NCI-H2029 treated with DMSO at 0.1 percent for 48 hours (cell line): ENCODE measurements at regions not wholly inside any gene's neighbourhood (a gene's known extent, or its start where the extent isn't known, plus 50 kb on each side); places are given as distances from the start of the nearest gene placed in this dataset.

Source experiments
- DNase-seq: peaks from one replicate; lab custom pipeline; 2025; lab: John Stamatoyannopoulos, UW

DNA sequence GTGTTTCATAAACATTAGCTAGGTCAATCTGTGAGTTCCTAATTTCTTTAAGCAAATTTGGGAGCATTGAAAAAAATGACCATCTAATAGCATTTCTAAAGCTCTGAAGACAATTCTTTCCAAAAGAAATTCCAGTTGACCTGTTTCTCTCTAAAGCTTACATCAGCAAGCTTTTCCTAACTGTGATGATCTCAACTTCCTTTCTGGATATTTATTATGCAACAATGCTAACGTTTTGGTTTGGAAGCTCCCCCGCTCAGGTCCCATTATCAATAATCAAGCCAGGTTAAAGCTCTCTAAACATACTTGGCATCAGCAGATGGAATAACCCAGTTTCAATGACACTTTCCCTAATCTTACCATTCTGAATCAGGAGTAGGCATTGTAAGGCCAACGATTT is 196.3 kb upstream of the TANK start:
- no peak for DNase-seq

DNA sequence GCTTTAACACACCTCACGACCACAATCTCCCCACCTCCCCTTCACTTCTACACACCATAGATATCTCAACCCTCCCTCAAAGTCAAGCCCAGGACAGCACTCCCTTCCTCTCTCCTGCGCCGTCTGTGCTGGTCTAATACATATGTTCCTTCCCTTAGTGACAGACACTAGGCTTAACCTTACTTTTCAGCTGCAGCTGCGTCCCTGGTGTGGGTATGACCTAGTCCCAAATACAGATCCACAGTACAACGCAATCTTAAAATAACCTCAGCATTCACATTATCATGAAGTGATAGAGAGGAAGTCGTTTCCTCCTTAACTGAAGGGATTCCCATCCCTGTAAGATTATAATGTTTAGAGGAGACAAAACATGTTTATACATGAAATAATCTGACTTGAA is 192.7 kb upstream of the TANK start:
- DNase-seq = no peak

DNA sequence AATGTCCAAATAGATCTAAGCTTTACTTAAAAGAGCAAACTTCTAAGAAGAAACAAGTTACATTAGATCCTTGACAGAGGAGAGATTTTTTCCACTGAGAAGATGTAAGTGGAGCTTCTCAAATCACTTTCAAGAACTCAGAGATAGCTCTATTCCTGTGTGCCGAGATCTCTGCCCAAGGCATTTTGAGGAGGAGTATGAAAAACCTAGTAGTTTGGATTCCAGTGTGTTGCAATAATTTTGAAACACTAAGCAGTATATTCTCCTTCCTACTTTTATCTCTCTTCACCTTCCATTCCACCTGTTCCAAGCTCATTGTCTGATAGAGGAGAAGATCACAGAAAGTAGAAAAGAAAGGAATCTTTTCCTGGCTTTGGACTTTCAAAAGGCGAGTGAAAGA is 192.0 kb upstream of the TANK start:
- DNase-seq = no peak

DNA sequence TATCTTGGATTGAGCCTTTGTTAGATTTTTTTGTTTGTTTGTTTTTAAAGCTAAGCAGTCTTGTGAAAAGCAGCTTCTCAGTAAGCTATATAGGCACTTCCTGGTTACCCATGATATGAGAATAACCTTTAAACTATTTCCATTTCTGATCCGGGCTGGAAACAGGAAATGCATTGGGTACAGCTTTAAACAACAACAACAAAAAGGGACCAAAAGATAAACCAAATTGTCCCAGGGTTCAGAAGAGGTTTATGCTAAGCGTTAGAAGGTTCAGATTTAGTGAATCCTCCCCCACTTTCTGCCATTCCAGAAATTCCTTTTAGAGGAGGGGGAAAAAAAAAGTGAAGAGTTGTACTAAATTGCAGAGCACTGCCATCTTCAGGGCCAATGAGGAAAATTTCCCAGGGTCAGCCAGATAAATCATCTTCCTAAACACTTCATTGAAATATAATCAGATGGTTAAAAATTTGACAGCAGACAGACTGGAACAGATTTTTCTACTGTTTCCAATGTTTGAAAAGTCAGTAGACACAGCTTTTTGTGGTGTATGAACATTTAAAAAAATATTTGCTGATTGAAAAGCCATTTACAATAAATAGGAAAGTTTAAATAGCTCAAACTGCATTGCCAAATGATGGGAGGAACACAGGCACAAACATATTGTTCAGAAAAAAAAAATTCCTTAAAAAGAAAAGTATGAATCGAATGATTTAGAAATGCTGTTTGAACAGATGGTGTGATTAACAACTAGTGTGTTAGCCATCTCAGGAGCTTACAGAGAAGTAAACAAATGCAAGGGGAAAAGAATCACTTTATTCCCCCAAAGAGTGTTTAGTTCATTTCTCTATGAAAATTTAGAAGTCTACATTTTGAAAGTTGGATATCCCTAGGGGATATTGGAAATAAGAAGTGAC is 189.9 kb upstream of the TANK start:
- DNase-seq = peak; percentile 70

DNA sequence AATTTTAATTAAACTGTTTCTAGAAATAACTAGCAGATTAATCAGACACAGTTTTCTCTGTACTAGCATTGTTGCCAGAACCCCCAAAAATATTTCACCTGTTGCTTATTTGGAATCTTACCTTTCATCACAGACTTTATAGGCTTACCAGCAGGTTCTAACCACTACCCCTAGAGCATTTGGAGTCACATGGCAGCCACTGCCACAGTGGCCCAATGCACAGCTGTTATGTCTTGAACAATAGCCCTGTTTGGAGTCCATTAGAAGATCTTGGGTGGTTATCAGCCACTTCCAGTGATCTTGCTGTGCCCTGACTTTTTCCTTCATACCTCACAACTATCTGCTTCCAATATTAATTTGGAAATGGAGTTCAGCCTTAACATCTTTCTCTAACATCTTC is 186.2 kb upstream of the TANK start:
- DNase-seq = no peak

DNA sequence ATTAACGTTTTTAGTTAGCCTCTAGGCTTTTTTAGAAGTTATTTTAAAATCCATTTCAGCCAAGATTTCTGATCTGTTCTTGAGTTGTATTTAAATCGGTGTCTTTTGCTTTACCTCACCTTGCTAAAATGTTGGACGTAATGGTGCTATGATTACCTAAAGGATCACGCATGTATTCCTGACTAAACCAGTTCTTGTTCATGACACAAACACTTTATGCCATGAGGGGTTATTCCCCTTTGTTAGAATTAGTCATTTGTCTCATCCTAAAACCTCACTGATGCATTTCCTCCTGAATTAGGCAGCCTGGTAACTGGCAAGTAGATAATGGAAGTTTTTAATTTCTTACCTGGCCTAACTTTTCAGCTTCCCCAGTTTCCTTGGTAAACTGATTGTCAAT is 185.4 kb upstream of the TANK start:
- DNase-seq = no peak

DNA sequence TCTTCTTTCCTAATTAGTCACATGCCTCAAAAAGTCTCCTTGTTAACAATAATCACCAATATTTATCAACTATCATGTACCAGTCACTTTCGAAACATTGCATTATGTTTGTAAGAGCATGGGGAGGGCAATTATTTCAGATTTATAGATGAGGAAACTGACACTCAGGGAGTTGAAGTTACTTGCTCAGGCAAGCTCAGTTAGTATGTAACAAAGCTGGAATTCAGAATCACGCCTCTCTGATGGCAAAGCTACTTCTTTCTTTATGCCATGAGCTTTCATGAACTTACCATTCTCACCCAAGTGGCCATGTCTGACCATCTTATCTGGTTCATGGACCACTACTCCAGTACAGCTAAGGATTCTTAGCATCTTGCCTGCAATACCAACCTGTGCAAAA is 183.4 kb upstream of the TANK start:
- DNase-seq = no peak

DNA sequence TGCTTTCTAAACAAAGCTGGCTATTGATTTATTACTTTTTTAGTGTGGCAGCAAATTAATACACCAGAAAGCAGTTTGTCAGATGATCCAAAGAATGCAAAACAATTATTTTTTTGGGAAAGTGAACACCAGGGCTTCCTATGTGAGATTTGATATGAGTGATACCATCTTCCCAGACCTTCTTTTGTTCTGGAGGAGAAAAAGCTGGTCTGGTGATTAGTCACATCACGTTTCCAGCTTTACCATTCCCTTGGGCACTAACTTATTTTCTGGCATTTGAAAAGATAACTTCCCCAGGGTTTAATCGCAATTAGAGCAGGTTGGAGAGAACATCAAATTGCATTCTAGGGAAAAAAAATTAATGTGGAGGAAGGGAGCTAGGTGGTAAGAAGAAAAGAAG is 182.9 kb upstream of the TANK start:
- DNase-seq = no peak

DNA sequence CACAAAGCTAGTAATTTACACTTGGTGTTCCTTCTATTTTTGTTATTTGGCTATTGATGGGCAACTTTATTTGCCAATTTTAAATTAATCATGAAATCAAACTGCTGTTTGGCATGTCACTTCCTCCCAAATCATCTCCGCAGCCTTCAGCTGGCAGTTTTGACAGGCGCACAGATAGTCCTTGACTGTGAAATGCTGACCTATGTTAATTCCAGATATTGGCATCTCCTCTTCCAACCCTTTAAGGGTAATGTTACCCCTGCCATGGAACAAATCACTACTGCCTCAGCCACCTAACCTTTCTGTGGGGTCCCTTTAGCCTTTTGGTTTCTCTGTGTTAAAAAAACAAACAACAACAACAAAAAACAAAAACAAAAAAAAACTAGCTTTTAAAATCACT is 182.4 kb upstream of the TANK start:
- DNase-seq = no peak

DNA sequence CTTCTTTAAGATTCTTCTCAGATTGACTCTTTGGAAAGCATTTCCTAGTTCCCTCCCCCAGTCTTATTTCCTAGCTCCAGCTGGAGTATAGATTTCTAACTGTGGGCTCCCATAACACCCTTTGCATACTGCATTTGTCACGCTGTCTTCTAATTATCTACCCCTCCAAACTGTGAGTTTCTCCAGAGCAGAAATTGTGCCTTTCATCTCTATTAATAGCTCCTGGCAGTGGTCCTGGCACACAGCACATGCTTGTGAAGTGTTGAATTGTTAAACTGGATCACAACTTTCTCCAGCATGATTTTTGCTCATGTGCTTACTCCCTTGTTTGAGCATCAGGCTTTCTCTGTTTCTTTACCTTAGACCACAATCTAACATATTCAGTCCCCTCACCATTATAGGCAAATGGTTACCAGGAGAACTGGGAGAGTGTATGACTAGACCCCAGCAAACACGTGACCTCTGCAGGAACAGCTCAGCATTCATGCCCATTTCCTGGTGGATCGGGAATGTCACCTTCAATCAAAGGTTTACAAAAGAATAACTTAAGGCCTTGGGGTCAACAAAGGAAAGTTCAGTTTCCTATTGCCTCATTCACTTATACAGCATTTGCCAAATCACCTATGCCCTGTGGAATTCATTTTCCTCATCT is 175.7 kb upstream of the TANK start:
- DNase-seq = no peak

DNA sequence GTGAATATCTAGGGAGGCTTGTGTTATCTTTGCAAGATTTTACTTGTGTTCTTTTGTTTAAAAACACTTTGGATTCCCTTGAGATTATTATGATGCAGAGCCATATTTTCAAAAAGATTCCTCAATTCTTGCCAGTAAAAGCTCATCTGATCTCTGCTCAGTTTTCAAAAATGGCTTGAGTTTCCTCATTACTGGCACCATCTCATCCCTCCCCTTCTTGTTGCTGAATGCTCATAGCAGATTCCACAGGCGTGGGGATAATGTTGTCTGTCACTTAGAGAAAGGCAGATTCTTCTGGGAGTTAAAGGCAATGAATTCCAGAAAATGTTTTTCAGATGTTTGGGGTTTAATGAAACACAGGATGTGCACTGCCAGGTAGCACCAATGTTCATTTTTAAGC is 170.4 kb upstream of the TANK start:
- DNase-seq = no peak

DNA sequence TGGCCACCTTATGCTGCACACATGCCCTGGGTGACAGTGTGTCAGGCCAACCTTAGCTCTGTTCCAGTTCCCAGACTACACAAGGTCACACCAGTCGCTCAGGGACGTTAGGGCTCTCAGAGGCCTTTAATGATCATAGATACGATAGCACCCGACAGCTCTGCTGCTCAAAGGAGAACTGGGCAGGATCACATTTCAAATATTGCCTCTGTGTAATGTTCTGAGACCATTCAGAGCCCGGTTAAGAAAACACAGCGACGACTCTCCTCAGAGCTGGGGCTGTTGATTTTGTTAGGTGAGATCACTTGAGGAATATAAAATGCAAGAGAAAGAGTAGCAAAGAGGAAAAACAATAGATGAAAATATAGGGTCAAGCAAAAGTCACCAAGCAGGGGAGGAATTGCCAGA is 166.6 kb upstream of the TANK start:
- DNase-seq = peak; percentile 66

DNA sequence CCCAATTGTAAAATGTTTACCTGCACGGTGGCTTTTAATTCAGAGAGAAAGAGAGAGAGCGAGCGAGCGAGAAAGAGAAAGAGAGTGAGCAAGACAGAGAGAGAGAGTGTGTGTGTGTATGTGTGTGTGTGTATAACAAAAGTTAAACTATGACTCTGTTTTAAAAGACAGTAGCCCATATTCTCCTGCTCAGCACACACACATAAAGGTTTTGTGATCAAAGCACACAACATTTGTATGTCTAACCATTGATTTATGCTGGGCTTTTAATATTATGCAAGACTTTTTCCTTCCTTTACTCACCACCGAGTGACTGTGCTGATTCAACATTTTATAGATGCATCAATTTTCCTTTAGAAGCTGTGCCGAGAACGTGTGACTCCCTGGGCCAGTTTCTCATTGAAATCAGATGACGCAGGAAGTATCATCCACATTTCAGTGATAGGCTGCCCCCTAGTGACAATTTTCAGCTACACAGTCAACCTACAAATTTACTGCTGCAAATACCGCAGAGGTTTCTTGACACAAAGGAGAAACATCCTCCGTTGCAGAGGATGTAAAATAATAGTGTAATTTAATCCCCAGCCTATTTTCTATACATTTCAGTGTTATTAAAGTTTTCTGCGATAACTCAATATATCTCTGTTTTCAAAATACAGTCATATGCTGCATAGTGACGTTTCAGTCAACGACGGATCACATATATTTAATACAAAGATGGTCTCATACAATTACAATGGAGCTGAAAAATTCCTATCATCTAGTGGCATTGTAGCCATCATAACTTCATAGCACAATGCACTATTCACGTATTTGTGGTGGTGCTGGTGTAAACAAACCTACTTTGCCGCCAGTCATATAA is 165.9 kb upstream of the TANK start:
- DNase-seq = peak; percentile 83

DNA sequence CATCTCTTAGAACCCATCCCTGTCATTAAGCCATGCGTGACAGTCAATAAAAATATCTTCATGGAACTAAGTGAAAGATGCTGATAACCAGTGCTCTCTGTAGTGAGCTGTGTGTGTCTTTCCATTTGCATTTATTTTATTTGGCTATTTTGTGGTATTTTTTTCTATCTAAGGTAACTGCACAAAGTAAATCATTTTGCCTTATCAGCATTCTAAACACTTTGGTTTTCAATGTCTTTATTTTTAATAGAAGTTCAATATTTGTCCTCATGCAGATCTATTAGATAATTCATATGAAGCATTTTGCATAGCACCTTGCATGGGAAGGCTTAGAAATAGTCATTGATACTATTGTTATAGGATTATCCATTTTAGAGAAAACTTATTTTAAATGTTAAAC is 163.6 kb upstream of the TANK start:
- DNase-seq = no peak

DNA sequence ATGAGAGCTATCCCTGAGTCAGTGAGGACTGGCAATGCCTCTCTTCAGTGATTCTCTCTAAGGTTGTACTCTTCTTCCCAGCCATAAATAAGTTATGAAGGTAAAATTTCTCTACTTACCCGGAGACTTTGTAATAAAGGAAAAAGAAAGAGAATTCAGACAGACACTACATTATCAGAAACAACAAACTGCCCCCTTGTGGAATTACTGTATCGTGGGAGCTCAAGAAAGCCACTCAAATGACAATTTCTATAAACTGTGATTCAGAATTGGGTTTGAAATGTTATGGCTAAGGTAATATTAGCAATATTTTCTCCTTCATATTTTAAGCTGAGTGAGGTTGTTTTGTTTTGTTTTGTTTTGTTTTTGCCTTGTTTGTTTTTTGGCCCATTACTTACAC is 155.8 kb upstream of the TANK start:
- DNase-seq = no peak

DNA sequence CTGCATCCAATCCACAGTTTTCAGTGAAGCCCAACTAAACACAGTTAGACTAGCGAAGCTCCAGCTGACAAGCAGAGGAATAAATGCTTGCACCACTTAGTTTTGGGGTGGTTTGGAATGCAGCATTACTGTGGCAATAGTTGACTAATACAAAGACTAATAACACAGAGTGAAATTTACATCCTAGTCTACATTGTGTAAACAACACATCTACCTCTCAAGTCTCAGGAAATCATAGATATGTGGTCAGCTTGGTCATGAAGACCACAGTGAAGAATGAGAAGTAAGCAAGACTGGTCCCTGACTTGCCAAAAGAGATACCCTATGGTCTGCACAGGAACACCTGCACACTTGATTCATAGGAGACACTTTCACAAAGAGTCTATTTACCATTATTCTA is 155.1 kb upstream of the TANK start:
- DNase-seq = no peak

DNA sequence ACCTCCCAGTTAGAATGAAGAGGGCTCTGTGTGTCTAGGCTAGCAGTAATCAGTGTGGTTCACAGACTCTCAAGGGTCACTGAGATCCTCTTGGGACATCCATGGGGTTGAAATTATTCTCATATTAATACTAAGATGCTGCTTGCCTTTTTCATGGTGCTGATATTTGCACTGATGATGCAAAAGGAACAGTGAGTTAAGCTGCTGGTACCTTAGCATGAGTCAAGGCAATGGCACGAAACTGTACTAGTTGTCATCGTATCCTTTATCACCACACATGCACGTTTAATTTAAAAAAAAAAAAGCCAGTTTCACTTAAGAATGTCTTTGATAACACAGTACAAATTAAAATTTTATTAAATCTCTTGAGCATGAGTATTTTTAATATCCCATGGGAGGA is 151.9 kb upstream of the TANK start:
- DNase-seq = no peak

DNA sequence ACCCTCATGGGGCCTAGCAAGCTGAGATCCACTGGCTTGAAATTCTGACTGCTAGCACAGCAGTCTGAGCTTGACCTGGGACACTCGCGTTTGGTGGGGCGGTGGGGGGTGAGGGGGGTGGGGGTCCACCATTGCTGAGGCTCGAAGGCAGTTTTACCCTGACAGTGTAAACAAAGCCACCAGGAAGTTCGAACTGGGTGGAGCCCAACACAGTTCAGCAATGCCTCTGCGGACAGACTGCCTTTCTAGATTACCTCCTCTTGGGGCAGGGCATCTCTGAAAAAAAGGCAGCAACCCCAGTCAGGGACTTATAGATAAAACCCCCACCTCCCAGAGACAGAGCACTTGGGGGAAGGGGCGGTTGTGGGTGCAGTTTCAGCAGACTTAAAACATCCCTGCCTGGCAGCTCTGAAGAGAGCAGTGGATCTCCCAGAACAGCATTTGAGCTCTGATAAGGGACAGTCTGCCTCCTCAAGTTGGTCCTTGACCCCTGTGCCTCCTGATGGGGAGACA is 149.7 kb upstream of the TANK start:
- DNase-seq = no peak

DNA sequence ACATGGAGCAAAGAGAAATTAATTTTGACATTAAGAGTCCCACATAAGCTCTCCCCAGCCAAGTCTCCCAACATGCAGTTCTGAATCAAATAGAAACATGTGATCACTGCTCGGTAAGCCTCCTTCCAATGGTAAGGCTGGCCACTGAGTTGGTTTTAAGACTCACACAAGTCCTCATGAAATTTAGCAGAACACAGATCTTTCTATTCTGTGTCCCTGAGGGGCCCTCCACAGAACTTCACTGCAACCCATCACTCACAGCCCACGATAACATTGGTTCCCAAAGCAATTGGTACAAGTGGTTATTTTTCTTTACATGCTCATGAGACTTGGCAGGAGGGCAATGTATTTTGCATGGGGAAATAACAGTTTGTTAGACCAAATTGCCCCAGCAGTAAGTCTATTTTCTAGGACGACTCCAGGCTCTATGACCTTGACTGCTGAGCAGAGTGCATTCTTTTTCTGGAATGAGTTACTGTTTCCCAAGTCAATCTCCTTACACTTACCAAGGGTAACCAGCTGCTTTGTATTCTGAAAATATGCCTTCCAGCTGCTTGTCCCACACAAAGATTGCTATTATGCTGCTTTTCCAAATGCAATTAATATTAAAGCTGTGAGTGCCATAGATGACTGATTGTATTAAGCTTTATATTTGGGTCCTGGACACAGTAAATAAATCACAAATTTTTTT is 142.3 kb upstream of the TANK start:
- no peak for DNase-seq

DNA sequence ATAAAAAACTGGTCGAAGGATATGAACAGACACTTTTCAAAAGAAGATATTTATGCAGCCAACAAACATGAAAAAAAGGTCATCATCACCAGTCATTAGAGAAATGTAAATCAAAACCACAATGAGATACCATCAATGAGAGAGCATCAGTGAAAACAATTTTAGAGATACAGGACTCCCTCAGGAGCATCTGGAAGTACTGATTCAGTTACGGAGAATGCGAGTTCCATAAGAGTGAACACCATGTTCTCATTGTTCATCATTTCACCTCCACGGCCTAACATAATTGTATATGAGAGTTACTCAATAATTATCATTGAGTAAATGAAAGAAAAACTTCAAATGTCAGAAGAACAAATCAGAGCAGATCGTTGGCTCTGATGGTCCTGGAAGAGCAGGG is 140.9 kb upstream of the TANK start:
- no peak for DNase-seq

DNA sequence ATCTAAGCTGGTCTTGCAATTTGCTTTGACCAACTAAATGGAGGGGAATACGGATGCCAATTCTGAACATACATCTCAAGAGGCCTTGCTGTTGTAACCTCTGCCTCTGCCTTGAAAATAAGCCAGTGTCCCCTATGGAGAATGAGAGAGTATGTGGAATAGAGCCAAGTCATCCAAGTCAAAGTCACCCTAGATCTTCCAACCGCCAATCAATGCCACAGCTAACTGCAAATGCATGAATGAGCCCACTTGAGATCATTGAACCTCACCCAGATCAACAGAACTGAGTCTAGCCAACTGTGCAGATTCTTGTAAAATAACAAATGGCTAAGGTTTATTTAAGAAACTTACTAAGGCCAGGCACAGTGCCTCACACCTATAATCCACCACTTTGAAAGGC is 139.8 kb upstream of the TANK start:
- DNase-seq = no peak

DNA sequence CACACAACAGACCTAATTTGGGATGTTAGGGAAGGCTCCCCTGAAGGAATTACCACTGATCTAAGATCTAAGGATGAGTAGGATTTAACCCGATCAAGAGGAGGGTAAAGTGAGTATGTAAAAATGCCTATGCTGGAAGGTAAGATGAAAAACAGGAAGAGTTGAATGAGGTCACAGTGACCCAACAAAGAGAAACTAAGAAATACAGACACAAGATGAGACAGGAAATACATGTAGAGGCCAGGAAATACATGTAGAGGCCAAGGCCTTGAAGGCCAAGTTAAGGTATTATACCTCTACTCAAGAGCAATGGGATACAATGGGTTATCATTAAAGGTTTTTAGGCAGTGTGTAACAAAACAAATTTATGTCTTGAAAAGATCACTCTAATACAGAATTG is 131.6 kb upstream of the TANK start:
- DNase-seq = no peak
